CD4-positive, alpha-beta T cell treated with Interleukin-1 beta for 1 hour (primary cell): ENCODE measurements at regions not wholly inside any gene's neighbourhood (a gene's known extent, or its start where the extent isn't known, plus 50 kb on each side); places are given as distances from the start of the nearest gene placed in this dataset.
"Not testable (repeated sequence)": the region's sequence is repeated elsewhere in the genome, so short reads cannot be mapped to it uniquely, and the experiment has no call there.

Experiments
- DNase-seq, 2 donors: peaks; one replicate each; pipeline ENCODE4 v3.0.0-alpha.2; 2020 to 2022

- no peak for DNase-seq
These were observed 766.3 kb downstream of the DNAJB9 start for GRCh38 chr7:109335951-109336350.

GRCh38 chr7:109336531-109336930, 766.9 kb downstream of the DNAJB9 start:
- DNase-seq, result no peak

GRCh38 chr7:109343678-109344077, 774.0 kb downstream of the DNAJB9 start:
- no peak for DNase-seq

- DNase-seq, result no peak
These were observed 781.8 kb downstream of the DNAJB9 start for GRCh38 chr7:109351493-109351892.

- DNase-seq, result no peak
These were observed 784.3 kb downstream of the DNAJB9 start for GRCh38 chr7:109354000-109354399.

GRCh38 chr7:109354552-109354951, 784.9 kb downstream of the DNAJB9 start:
- no peak for DNase-seq

- no peak for DNase-seq
These were observed 806.1 kb downstream of the DNAJB9 start for GRCh38 chr7:109375823-109376222.

GRCh38 chr7:109376576-109376975, 806.9 kb downstream of the DNAJB9 start:
- DNase-seq, result no peak

- DNase-seq, result no peak
These were observed 807.6 kb downstream of the DNAJB9 start for GRCh38 chr7:109377076-109377884.

GRCh38 chr7:109386959-109387358, 817.3 kb downstream of the DNAJB9 start:
- no peak for DNase-seq

- DNase-seq, result peak in 1 of 2 donors; percentile 0
These were observed 817.9 kb downstream of the DNAJB9 start for GRCh38 chr7:109387530-109387929.

- no peak for DNase-seq
These were observed 821.6 kb downstream of the DNAJB9 start for GRCh38 chr7:109391240-109391639.

GRCh38 chr7:109402107-109402506, 832.4 kb downstream of the DNAJB9 start:
- DNase-seq, result no peak

- no peak for DNase-seq
These were observed 838.1 kb downstream of the DNAJB9 start for GRCh38 chr7:109407756-109408155.

- no peak for DNase-seq
These were observed 868.3 kb downstream of the DNAJB9 start for GRCh38 chr7:109437957-109438356.

GRCh38 chr7:109449760-109450159, 880.1 kb downstream of the DNAJB9 start:
- no peak for DNase-seq

- DNase-seq, result no peak
These were observed 886.4 kb downstream of the DNAJB9 start for GRCh38 chr7:109456116-109456515.

- DNase-seq, result no peak
These were observed 890.6 kb downstream of the DNAJB9 start for GRCh38 chr7:109460296-109460695.

GRCh38 chr7:109462171-109462570, 892.5 kb downstream of the DNAJB9 start:
- no peak for DNase-seq

- not testable (repeated sequence) for DNase-seq
These were observed 898.1 kb downstream of the DNAJB9 start for GRCh38 chr7:109467729-109468128.

GRCh38 chr7:109473172-109473571, 903.5 kb downstream of the DNAJB9 start:
- DNase-seq, result no peak

- DNase-seq, result no peak
These were observed 906.7 kb downstream of the DNAJB9 start for GRCh38 chr7:109476409-109476808.

GRCh38 chr7:109479388-109479787, 909.7 kb downstream of the DNAJB9 start:
- DNase-seq, result no peak

- not testable (repeated sequence) for DNase-seq
These were observed 920.9 kb downstream of the DNAJB9 start for GRCh38 chr7:109490607-109491006.

- DNase-seq, result no peak
These were observed 927.4 kb downstream of the DNAJB9 start for GRCh38 chr7:109497053-109497452.
